D341Med (cell line): ENCODE measurements at regions not wholly inside any gene's neighbourhood (a gene's known extent, or its start where the extent isn't known, plus 50 kb on each side); places are given as distances from the start of the nearest gene placed in this dataset.

Source experiments
- DNase-seq: peaks from one replicate; pipeline ENCODE4 v3.0.0; 2012; ENCODE audit warnings: low spot score

DNA sequence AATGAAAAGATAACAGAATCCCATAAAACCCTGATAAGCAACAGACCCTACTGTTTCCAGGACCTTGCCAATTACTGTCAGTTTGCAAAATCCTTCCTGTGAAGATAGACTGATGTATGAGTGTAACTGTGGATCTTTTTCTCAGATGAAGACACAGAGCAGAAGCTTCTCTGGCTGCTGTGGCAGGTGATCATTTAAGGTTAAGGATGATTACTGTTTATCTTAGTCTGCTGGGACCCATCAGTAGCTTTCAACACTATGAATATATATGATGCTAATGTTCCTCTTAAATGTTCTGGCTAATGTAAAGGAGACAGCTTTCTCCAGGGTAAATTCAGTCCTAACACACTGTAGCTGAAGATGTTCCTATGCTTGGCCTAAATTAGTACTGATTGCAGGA, 56.0 kb upstream of the CTTNBP2 start:
- no peak for DNase-seq

DNA sequence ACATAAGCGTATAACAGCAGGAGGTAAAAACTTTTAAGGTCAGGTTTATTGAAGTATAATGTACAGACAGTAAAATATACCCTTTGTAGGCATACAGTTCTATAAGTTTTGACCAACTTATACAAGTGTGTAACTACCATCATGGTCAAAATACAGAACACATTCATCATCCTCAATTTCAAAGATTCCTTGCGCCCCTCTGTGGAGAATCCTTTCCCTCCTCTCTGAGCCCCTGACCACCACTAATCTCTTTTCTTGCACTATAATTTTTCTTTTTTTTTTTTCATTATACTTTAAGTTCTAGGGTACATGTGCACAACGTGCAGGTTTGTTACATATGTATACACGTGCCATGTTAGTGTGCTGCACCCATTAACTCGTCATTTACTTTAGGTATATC, 58.1 kb upstream of the CTTNBP2 start:
- no peak for DNase-seq

DNA sequence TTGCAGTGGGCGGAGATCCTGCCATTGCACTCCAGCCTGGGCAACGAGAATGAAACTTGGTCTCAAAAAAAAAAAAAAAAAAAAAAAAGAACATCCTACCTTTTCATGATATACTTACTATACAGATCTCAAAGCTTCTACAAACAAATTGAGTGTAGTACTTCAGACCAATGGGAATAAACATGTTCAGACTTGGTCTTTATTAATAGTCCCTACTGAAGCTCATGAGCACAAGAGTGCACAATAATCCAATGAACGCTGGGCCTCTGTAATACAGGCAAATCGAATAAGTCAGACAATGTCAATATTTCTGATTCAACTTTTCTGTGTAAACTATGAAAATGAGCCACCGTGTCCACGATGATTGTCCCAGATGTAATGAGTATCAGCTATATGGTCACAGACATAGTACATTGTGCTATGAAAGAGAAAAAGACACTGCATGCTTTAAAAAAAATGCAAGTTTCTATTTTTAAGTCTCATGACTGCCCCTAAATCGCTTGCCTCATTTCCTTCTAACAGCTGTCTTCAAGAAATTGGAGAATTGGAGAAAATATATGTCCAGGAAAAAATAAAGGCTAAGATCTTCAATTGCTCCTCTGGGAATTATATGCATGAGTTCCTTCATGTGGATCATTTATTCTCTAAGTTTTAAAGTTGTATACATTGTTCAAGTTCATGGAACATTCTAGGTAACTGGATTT, 64.0 kb upstream of the CTTNBP2 start:
- DNase-seq: no peak

DNA sequence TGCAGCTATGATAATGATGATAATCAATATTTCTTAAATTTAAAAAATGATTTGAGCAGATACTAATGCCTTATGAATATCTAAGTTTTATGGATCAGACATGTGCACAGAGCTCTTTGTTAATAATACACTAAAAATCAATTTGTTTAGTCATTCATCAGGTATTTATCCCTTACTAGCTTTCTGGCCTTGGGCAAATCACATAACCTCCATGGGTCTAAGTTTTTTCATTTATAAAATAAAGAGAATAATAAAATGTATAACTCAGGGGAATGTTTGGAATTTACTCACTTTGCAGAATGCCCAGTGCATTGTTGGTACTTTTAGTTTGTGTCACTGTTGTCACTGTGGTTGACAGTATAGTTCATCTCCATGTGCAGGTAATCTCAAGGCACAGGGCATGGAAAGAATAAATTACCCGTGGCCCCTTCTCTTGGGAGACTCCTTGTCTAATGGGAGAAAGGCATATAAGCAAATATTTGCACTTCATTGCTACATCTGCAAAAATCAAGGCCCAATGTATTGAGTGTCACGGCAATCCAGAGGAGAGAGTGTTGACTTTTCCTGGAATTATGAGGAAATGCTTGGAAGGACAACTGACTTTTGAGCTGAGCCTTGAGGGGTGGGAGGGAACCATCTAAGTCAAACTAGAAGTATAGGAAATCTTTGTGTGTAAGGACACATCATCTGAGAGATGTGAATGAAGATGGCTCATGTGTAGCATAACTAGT, 64.7 kb upstream of the CTTNBP2 start:
- DNase-seq: no peak

DNA sequence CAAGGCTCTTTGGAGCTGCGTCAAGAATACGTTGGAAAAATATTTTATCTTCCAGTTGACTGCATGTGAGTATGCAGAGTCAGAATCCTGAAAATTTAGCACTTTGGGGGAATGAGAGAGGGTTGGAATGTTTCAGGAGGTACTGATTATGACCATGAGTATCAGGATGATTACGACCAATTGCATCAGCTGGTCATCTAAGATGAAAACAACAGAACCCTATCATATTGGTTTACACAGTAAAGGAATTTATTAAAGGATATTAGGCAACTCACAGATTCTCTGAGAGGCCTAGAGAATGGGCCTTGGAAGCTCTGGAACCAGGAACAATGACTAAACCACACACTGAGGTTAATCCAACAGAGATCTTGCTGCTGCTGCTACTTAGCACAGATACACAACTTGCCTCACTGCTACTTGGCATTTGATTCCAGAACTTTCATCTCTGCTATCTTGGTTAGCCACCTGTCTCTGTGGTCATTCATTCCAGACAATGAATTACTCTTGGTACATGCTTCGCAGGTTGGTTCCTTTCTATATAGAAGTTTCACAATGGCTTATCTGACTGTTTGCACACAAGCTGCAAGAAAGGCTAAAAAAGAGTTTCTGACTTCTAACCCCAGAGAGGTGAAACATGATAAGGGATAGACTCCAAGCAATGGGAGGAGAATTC, 68.0 kb upstream of the CTTNBP2 start:
- no peak for DNase-seq

DNA sequence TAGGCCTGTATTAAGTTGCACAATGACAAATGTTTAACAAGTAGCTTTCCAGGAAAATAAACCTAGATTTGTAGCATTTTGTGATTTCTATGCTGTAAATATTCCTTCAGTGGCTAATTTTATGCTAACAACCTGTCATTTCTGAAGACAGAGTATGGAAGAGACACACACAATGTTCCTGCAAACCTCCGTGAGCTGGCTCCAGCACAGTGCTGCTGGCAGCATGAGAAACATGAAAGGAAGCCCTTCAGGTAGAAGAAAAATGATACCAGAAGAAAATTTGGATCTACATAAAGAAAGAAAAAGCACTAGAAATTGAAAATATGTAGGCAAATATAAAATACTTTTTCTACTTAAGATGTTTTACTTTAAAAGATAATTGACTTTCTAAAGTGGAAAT, 69.5 kb upstream of the CTTNBP2 start:
- no peak for DNase-seq

DNA sequence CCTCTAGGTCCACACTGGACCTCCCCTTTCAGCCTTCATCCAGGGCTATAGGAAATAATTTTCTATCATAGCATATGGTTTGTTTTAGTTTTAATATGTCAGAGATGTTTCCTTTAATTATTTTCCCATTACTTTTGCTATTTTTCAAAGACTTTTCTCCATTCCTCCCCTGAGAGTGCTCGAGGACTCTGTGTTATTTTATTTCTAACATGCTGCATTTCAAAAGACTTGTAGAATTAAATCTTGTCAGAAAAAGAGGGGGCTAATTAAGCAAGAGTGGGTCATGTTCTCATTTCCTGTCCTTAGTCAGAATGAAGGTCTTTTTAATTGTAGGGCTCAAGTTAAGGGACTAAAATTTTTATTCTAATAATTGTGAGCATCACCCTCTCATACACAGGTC, 71.6 kb upstream of the CTTNBP2 start:
- no peak for DNase-seq

DNA sequence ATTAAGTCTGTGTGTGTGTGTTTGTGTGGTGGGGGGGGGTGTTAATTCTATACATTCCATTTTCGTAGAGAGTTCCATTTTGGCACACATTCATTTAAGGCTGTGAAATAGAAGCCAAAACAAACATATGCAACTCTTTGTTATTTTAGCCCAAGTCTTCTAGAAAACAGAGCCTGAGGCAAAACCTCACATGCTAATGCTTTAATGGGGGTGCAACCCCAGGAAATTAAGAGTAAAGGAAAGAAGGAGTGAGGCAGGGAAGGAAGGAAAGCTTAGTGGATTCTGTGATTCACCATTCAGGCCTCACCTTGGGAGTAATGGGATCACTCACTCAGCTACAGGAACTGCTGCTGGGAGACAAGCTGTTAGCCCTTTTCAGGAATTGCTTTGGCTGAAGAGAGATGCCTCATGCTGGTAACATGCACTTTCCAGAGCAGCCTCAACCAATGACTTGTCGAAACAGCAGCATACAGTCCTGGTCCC, 73.0 kb upstream of the CTTNBP2 start:
- DNase-seq: no peak

DNA sequence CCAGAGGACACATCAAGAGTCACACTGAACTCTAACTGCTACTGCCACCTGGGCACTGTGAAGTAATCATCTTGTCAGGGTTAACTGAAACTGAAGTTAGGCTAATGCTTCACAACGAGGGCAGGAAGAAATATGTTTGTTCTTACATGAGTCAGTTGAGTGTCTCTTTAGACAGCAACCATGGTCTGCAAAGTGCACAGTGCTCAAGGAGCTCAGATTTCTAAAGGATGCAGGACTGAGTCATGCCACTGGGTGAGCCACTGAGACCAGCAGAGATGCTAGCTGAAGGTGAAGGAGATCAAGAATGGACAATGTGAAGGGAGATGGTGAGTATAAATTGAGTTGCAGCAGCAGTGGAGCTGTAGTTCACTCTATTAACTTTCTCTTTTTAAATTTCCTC, 76.0 kb upstream of the CTTNBP2 start:
- no peak for DNase-seq

DNA sequence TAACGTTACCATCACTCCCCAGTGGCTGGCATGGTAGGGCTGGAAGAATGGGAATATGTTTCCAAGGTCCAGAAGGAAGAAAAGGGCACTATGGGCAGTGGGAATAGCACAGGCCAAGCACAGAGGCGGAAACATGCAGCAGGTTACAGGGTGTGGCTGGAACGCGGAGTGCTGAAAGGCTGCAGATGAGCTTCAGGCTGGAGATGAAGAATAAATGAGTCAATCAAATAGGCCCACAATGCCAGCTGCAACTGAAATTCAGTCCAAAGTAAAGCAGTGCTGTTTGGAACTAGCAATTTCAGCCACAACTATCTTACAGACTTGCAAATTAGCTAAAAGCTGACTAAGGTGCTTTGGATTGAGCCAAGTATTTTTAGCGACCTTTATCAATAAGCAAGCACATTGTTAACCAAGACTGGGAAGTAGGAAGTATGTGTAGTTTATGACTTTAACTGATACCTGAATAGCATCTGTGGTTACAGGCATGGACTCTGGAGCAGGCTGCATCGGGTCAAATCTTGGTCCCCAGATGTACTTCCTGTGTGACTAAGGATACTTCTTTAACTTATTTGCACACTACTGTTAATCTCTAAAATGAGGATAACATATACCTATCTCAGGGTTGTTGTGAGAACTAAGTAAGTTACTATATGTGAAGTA, 77.5 kb upstream of the CTTNBP2 start:
- no peak for DNase-seq

DNA sequence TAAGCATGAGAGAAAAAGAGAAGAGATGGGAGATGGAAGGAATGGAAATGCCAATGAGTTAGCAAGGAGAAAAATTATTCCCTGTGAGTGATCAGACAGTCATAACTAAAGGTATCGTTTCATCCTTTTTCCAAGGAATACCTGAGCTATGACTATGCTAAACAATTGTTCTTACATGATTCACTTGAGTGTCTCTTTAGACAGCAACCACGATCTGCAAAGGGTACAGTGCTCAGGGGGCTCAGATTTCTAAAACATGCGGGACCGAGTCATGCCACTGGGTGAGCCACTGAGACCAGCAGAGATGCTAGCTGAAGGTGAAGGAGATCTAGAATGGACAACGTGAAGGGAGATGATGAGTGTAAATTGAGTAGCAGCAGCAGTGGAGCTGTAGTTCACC, 78.0 kb upstream of the CTTNBP2 start:
- DNase-seq: no peak

DNA sequence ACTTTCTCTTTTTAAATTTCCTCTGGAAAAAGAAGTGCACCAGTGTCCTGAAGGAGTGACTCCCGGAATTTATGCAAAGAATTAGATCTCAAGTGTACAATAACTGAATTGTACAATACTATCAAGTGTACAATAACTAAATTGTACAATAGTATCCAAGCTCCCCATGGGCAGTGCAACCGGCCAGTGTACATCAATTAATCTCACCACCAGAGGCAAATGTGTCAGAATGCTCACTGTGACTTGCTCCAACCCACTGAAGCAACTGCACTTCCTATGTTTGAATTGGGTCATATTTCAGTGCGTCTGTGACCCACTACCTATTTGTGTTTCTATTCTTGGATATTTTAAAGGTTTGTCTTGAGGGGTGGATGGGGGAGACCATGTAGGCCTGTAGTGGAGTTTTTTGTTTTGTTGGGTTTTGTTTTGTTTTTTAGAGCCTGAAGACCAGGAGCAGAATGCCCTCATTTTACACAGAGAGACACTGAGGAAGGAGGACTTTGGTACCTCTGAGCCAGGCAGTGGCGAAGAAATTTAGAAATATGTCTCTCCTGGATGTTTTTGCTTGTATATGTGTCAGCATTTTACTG, 78.5 kb upstream of the CTTNBP2 start:
- DNase-seq: no peak

DNA sequence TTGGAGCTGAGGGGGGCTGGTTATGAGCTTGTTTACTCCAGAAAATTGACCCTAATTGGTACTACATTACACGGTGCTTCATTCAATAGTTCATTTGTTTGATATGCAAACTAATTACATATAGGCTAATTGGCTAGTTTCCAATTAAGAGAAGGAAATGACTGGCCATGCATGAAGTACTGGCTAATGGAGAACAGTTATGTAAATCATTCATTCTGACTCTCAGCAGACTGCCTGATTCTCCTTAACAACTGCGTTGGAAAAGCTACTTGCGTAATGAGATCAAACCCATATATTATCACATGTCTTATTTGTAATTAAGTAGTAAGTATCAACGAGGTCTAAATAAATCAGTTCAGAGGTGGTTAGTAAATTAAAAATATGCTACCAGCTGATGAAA, 81.8 kb upstream of the CTTNBP2 start:
- no peak for DNase-seq

DNA sequence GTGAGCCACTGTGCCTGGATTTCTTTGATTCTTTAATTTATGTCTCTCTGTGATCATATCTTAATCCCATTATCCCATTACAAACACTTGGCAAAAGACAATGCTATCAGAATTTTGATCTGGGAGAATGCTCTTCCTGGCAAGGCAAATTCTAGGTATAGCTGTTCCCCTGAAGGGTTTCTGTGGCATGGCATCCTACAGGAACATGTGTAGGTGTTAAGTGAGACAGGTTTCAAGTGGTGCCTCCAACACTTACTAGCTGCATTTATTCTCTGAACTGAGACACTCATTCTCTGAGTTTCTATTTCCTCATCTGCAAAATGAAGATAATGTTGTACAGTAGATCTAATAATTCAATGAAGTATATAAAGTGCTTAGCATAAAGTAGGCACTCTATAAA, 87.1 kb upstream of the CTTNBP2 start:
- no peak for DNase-seq

DNA sequence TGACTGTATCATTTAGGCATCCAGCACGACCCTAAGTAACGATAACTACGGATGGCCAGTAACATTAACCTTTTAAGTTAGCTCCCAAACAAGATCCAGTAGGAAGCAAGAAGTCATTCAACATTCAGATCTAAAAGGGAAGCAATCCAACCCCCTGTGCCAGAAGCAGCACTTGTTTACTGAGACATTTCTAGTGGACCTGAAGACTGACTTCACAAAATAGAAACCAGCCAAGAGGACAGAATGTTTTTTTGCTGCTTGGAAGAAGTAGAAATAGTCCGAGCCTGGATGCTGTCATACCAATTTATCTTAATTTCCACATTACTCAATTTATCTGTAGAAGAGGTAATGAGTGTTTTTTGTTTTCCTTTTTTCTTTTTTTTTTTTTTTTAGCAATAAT, 88.0 kb upstream of the CTTNBP2 start:
- no peak for DNase-seq

DNA sequence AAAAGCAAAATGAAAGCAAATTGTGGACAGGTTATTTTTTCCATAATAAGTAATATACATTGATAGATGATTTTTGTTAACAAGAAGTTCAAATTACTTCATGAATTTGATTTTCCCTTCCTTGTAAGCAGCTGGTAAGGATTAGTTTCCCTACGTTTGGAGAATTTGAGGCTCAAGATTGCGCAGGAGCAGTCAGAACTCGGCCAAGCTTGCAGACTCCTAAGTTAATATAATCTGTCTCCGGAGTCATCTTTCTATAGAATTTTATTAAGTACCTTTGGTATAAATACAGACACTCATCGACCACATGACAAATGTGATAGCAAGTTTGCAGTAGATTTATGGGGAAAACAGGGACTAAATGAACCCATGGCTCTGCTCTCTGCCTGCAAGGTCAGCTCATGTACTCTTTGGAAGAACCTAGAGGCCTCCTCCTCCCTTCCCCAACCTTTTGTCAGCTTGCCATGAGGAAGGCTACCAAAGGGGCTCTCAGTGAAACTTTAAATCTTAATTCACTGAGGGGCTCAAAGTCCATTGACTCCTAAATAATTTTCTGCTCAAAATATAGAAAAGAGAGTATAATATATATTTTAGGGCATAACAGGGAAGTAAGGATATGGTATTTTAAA, 89.2 kb upstream of the CTTNBP2 start:
- DNase-seq: no peak

DNA sequence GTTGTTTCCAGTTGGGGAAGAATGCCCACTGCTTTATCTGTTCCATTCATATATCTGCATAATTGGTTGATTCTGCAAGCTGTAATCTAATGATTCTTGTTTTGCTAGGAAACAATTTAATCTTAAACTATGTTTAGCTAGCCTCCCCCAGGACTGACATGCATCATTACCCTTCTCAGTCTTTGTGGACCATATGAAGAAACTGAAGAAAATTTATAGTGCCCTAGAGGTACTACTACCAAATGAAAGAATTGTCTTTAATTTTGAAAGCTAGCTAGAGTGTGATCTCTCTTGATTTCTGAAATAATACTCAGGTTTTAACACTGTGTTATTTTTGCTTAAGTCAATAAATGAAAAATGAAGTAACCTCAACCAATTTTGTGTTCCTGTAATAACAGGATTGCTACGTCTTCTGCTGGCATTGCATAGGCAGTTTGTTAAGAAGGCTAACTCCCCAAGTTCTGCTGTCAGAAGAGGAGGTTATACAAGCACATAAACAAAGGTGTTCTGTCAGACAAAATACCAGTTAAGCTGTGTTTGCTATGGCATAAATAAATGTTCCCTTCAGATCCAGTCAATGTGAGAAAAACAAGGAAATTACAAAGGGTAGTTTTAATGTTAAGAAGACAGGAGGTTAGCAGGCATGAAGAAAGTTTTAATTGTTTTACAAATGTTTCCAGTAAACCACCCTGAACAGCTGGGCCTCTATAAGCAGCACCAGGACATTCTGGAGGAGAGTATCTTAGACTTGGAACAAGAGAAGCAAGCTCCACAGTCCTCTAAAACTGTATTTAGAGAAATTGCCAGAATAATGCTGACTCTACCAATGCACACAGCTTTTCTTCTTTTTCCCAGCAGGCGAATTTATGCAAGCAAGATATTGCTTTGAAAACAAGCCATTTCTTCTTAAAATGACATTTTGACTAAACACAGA, 90.3 kb upstream of the CTTNBP2 start:
- no peak for DNase-seq

DNA sequence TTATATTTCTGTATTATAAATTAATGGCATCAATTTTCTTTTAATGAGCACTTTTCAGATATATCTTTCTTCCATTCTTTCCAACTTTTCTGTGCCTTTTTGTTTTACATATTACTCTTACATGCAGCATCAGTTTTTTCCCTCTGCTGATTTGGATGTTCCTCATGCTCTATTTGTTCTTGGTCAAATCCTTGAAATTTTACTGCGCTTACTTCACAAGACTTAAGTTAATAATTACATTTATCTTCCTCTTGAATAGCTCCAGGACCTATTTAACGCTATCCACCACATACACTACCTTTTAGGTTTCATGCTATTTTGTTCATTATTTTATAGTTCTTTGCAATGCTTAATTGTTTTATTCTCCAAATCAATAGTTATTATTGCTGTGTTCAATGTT, 97.6 kb upstream of the CTTNBP2 start:
- no peak for DNase-seq

DNA sequence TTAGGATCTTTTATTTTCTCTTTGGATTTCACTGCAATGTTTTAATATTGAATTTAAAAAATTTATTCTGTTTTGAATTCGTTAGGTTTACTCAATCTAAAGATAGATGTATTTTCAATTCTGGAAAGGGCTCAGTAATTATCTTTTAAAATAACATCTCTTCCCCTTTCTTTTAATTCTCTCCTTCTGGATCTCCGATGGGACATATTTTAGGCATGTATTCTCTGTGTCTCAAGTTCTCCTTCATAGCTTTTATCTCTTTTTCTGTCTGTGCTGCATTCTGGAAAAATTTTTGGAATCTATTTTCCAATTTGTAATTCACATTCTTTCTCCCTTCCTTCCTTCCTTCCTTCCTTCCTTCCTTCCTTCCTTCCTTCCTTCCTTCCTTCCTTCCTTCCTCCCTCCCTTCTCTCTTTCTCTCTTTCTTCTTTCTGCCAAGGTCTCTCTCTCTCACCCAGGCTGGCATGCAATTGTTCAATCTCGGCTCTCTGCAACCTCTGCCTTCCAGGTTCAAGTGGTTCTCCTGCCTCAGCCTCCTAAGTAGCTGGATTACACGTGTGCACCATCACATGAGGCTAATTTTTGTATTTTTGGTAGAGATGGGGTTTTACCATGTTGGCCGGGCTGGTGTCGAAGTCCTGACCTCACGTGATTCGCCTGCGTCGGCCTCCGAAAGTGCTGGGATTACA, 98.5 kb upstream of the CTTNBP2 start:
- DNase-seq: no peak

DNA sequence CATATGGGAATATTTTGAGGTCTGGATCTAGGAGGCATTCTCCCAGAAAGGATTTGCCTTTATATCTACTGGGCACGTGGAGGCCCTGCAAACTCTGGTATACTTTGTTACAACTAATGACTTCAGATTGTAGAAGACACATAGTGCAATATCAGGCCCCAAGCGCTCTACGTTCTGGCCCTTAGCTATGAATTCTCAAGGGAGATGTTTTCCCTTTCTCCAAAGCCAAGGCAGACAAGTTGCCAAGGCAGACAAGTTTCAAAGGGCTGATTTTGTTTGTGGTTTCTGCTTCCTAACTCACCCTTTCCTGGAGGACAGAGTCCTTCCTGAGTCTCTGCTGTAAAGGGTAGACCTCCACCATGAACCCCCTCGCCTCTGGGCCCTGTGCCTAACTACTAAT, 99.4 kb upstream of the CTTNBP2 start:
- DNase-seq: no peak
